Activated CD8-positive, alpha-beta memory T cell treated with anti-CD3 and anti-CD28 coated beads for 36 hours (primary cell): ENCODE measurements at regions not wholly inside any gene's neighbourhood (a gene's known extent, or its start where the extent isn't known, plus 50 kb on each side); places are given as distances from the start of the nearest gene placed in this dataset.
"Not testable (repeated sequence)": the region's sequence is repeated elsewhere in the genome, so short reads cannot be mapped to it uniquely, and the experiment has no call there.

Experiments used
- CTCF ChIA-PET: fragments of 350-600 bp; sonication (Branson Sonifier 250); formaldehyde crosslinking; loops from one replicate; lab custom pipeline; 2021; ENCODE audit warnings: antibody characterized with exemption; lab: Charles Lee
- POLR2A ChIA-PET: fragments of 350-600 bp; sonication (Branson Sonifier 250); formaldehyde crosslinking; loops from one replicate; lab custom pipeline; 2021; ENCODE audit warnings: antibody characterized with exemption; lab: Charles Lee

GRCh38 chr4:138501614-138502013 is 259.5 kb upstream of the SLC7A11 start:
- ChIA-PET POLR2A (no interaction called here), CTCF (no interaction called here)

DNA sequence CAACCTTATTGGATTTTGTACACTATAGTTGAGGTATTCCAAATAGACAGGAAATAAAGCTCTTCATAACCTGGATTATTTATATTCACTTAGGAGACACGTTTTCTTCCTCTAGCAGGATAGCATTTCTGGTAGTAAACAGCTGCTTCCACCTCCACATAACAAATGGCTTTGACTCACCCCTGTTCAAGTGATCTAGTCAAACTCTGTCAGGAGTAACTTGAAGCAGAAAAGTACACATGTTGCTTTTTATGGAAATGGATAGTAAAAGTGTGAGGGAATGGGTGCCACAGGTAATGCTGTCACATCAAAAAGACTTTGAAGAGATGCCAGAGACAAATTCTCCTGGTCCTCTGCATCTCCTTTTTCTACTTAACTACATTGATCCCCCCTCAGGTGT is 258.7 kb upstream of the SLC7A11 start:
- ChIA-PET POLR2A (no interaction called here), CTCF (no interaction called here)

DNA sequence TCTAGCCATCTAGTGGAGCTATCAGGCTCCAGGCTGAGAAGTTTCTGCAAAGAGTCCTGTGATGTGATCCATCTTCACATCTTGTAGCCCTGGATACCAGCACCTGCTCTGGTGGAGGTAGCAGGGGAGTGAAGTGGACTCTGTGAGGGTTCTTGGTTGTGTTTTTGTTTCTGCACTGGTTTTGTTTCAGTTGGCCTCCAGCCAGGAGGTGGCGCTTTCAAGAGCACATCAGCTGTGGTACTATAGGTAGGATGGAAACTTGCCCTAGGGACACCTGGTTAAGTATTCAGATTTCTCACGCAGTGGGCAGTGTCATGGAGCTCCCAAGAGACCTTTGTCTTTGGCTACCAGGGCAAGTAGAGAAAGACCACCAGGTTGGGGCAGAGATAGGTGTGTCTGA is 257.5 kb upstream of the SLC7A11 start:
- POLR2A ChIA-PET, result no interaction called here
- CTCF ChIA-PET, result no interaction called here

GRCh38 chr4:138494931-138495330 is 252.8 kb upstream of the SLC7A11 start:
- CTCF ChIA-PET, result no interaction called here
- POLR2A ChIA-PET, result no interaction called here

- ChIA-PET POLR2A (no interaction called here), CTCF (no interaction called here)
These were observed 252.0 kb upstream of the SLC7A11 start for GRCh38 chr4:138494116-138494515.

GRCh38 chr4:138492176-138492575 is 250.0 kb upstream of the SLC7A11 start:
- ChIA-PET POLR2A (no interaction called here), CTCF (no interaction called here)

GRCh38 chr4:138488533-138488932 is 246.4 kb upstream of the SLC7A11 start:
- ChIA-PET CTCF (no interaction called here), POLR2A (no interaction called here)

DNA sequence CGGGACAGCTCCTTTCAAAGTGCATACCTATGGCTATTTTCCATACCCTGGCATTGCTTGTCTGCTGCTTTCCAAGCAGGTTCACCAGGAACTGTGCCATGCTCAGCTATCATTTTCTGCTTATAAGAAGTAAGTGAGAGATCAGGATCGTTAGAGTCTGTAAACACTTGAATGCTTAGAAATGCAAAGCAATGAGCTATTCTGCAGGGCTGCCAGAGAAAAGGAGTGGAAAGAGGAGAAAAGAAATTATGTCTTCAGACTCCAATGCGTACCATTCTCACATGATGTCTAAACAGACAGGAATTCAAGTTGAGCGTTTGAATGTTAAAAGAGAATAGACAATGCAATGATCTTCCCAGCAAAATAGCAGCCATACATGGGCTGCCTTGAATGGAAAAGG is 245.5 kb upstream of the SLC7A11 start:
- ChIA-PET CTCF (interaction anchor here (0.9 kb wide), 1 partner anchor 11 kb away, joined by 3 read pairs; no protein-coding TSS in a partner anchor), POLR2A (no interaction called here)

- ChIA-PET POLR2A (no interaction called here), CTCF (interaction anchor here (0.9 kb wide), 1 partner anchor 11 kb away, joined by 3 read pairs; no protein-coding TSS in a partner anchor)
These were observed 245.1 kb upstream of the SLC7A11 start for GRCh38 chr4:138487230-138487629.

GRCh38 chr4:138485498-138485897 is 243.3 kb upstream of the SLC7A11 start:
- ChIA-PET CTCF (no interaction called here), POLR2A (no interaction called here)

DNA sequence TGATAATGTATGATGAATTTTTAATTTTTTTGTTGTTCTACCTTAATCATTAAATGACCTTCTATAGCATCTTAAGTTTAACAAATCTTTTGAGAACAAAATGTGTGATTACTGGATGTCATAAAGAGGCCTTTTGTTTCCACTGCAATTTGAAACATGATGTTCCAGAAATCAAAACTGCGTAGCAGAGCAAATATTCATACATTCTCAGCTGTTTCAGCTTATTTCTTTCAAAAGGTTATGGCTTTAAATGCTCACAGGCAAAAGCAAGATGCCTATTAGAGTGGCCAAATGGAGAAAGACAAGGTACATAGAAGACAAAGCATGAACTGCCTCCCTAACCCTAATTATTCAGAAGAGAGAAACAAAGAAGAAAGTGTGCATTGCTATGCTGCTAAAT is 233.0 kb upstream of the SLC7A11 start:
- ChIA-PET POLR2A (no interaction called here), CTCF (no interaction called here)

- CTCF ChIA-PET, result no interaction called here
- POLR2A ChIA-PET, result no interaction called here
These were observed 231.2 kb upstream of the SLC7A11 start for GRCh38 chr4:138473339-138473738.

GRCh38 chr4:138460477-138461414 is 218.6 kb upstream of the SLC7A11 start:
- POLR2A ChIA-PET, result no interaction called here
- CTCF ChIA-PET, result no interaction called here

- CTCF ChIA-PET, result no interaction called here
These were observed 216.6 kb upstream of the SLC7A11 start for GRCh38 chr4:138458751-138459150.

GRCh38 chr4:138456349-138456748 is 214.2 kb upstream of the SLC7A11 start:
- POLR2A ChIA-PET, CTCF ChIA-PET: not testable (repeated sequence)

More at GRCh38 chr4:138458751-138459150, 216.6 kb upstream of the SLC7A11 start:
- POLR2A ChIA-PET, result no interaction called here

DNA sequence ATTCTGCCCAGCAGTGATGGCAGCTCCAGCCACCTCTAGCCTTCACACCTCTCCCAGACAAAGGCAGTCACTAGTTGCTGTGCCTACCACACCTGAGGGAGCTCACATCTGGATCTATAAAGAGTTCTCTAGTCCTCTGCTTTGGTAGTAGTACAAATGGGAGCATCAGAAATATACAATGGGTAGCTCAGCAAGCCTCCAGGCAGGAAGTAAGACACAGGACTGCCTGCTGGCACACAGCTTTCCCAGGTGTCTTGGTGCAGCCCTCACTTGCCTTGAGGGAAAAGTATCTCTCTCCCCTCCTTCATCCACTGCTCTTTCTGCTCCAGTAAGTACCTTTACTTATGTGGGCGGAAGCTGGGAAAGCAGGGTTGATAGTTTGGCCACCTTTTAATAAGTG is 212.9 kb upstream of the SLC7A11 start:
- CTCF ChIA-PET, result no interaction called here
- POLR2A ChIA-PET, result no interaction called here

DNA sequence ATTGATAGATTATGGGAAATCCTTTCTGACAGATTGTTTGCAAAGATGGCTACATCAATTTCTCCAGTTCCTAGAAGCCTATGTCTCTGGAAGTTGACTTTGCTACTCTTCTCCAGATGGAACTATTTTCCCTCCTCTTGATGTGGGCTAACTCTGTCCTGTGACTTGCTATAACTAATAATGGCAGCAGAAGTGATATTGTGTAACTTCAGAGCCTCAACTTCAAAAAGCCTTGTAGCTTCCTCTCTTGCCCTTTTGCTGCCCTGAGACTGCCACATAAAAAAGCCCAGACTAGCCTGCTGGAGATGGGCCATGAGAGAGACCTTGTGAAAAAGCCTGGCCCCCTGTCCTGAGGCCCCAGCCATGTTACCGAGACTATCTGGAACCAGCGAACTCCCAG is 210.7 kb upstream of the SLC7A11 start:
- ChIA-PET CTCF (no interaction called here), POLR2A (no interaction called here)

DNA sequence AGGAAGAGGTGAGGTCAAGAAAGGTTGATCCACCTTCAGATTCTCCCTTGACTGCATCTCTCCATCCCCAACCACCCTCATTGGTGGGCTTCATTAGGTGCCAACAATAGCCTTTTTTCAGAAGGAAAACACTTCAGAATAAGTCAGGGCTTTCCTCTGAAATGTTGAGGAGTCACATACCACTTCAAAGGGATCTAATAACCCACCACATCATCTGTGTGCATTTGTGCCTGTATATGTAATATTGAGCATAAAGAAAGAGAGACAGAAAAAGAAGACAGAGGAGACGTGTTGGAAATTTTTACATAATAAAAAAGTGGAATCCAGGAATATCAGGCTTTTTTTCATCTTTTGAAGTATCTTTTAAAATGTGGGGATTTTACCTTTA is 209.1 kb upstream of the SLC7A11 start:
- CTCF ChIA-PET, result no interaction called here
- POLR2A ChIA-PET, result no interaction called here

GRCh38 chr4:138450546-138451275 is 208.6 kb upstream of the SLC7A11 start:
- POLR2A ChIA-PET, result no interaction called here

GRCh38 chr4:138449938-138450337 is 207.8 kb upstream of the SLC7A11 start:
- CTCF ChIA-PET, result no interaction called here

More at GRCh38 chr4:138450546-138451275, 208.6 kb upstream of the SLC7A11 start:
- CTCF ChIA-PET, result no interaction called here

DNA sequence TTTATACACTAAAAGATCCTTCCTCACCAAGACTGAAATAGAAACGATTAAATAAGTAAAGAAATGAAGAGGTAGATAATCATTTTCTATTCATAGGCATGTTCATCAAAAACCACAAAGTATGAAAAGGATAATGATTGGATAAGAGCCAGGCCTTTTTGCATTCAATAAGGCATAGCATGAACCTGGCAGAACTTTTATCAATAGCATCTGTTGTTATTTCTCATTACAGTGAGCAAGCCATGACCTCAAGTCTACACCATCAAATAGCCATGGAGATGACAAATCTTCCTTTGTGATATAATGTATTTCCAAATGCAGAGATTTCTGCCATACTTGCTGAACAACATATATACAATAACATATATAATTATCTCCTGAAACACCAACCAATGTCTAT is 206.0 kb upstream of the SLC7A11 start:
- CTCF ChIA-PET, result no interaction called here
- POLR2A ChIA-PET, result no interaction called here

More at GRCh38 chr4:138449938-138450337, 207.8 kb upstream of the SLC7A11 start:
- POLR2A ChIA-PET, result no interaction called here
